Prostate gland (tissue), 2 donors: ENCODE measurements at regions not wholly inside any gene's neighbourhood (a gene's known extent, or its start where the extent isn't known, plus 50 kb on each side); places are given as distances from the start of the nearest gene placed in this dataset.

Source experiments
- DNase-seq: peaks from one replicate; pipeline ENCODE4 v3.0.0-alpha.2; 2019; ENCODE audit warnings: low spot score
- H3K27ac ChIP-seq, 2 donors: fragments of 200-600 bp; sonication (generic); 2 replicates each; pipeline ENCODE4 v1.5.1; 2017 to 2019
- H3K27me3 ChIP-seq: fragments of 200-600 bp; sonication (generic); replicated peaks from 2 replicates; pipeline ENCODE4 v1.5.1; 2019; ENCODE audit not compliant: insufficient read depth
- H3K36me3 ChIP-seq, 2 donors: fragments of 200-600 bp; sonication (generic); 1 replicate in 1 of 2; 2 replicates in 1 of 2; pipeline versions ENCODE4 v1.5.1 to v1.8.1; 2017 to 2019
- H3K4me1 ChIP-seq: fragments of 200-600 bp; sonication (generic); replicated peaks from 2 replicates; pipeline ENCODE4 v1.5.1; 2019
- H3K4me3 ChIP-seq, 2 donors: fragments of 200-600 bp; sonication (generic); 2 replicates each; pipeline ENCODE4 v1.5.1; 2017 to 2019
- H3K9me3 ChIP-seq: fragments of 200-600 bp; sonication (generic); 2 replicates; pipeline ENCODE4 v1.5.1; 2017
- CTCF ChIP-seq, 4 experiments: fragments of 200-600 bp in 2 of 4; fragments of 450-650 bp in 2 of 4; sonication (generic) in 2 of 4; IDR thresholded peaks; 1 replicate in 3 of 4; 2 replicates in 1 of 4; pipeline ENCODE4 v1.5.1; 2016 to 2019; ENCODE audit warnings: antibody characterized with exemption in 4 of 4, mild to moderate bottlenecking in 2 of 4, moderate library complexity in 2 of 4
- POLR2A ChIP-seq: fragments of 450-650 bp; IDR thresholded peaks from one replicate; pipeline ENCODE4 v1.6.1; 2016; ENCODE audit warnings: antibody characterized with exemption, mild to moderate bottlenecking
- POLR2AphosphoS5 ChIP-seq: sonication (generic); formaldehyde crosslinking; IDR thresholded peaks from one replicate; pipeline ENCODE4 v1.6.1; 2017; ENCODE audit warnings: antibody characterized with exemption
- WGBS: methylation state at CpG from one replicate; pipeline ENCODE4 v1.1.5; 2018; 5-methylcytosine and 5-hydroxymethylcytosine counted together
- intact Hi-C: fragments of 100-400 bp; cut with DNase I; formaldehyde crosslinking; loops from one replicate; pipeline ENCODE4 v1.14.2; 2022

- TF ChIP-seq POLR2AphosphoS5: no peak
- TF ChIP-seq POLR2A: no peak
- no peaks in the 10 kb centered on the region for H3K36me3 ChIP-seq
- intact Hi-C loops: no loop called here
- H3K27ac ChIP-seq: no peak overlapping the region
- WGBS: 83% methylated on average over 12 of the region's 12 CpGs
- no peak overlapping the region for H3K4me3 ChIP-seq
- no peaks in the 10 kb centered on the region for H3K9me3 ChIP-seq
- no peaks in the 10 kb centered on the region for H3K4me1 ChIP-seq
- no peaks in the 10 kb centered on the region for H3K27me3 ChIP-seq
- no peak for DNase-seq
Measured at GRCh38 chr6:6858533-6858982, 249.2 kb upstream of the RREB1 start.

DNA sequence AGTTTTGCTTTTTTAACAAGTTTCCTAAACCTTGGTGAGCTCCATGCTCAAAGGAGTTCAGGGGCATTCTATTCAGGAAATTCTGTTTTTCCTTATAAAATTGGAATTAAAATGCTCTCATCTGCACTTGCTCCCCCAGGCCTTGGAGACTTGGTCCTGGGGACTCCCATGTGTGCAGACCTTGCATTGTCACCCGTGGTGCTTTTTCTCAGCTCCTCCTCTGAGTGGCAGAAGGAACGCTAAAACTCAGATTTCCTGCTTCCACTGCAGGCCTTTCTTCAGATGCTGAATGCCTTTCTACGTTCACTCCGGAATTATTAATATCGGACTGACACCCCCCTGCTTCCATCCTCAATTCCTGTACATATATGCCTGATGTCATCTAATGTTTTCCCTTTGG is 248.7 kb upstream of the RREB1 start:
- Histone ChIP-seq H3K9me3 (no peaks in the 10 kb centered on the region), H3K27ac (no peak overlapping the region), H3K27me3 (no peaks in the 10 kb centered on the region), H3K36me3 (no peaks in the 10 kb centered on the region), H3K4me3 (no peak overlapping the region), H3K4me1 (no peaks in the 10 kb centered on the region)
- no peak for DNase-seq
- WGBS: 82% methylated on average over 5 of the region's 5 CpGs
- TF ChIP-seq POLR2A: no peak
- TF ChIP-seq POLR2AphosphoS5: no peak
- TF ChIP-seq CTCF (IDR thresholded peaks at IDR 0.05): no peak
- intact Hi-C loops: no loop called here

GRCh38 chr6:6859722-6860121 is 248.0 kb upstream of the RREB1 start:
- no peak for DNase-seq
- Histone ChIP-seq H3K36me3 (no peaks in the 10 kb centered on the region), H3K27me3 (no peaks in the 10 kb centered on the region), H3K4me3 (no peak overlapping the region), H3K9me3 (no peaks in the 10 kb centered on the region), H3K27ac (no peak overlapping the region), H3K4me1 (no peaks in the 10 kb centered on the region)
- intact Hi-C loops: no loop called here
- 80% methylated on average over 5 of the region's 5 CpGs for WGBS
- TF ChIP-seq POLR2AphosphoS5 (no peak), CTCF (IDR thresholded peaks at IDR 0.05) (no peak), POLR2A (no peak)

GRCh38 chr6:6860863-6861262 is 246.9 kb upstream of the RREB1 start:
- Histone ChIP-seq H3K36me3 (no peaks in the 10 kb centered on the region), H3K27me3 (no peaks in the 10 kb centered on the region), H3K27ac (no peak overlapping the region), H3K4me1 (no peaks in the 10 kb centered on the region), H3K9me3 (no peaks in the 10 kb centered on the region), H3K4me3 (no peak overlapping the region)
- TF ChIP-seq POLR2A (no peak), POLR2AphosphoS5 (no peak)
- intact Hi-C loops: no loop called here
- no peak for DNase-seq
- 87% methylated on average over 9 of the region's 9 CpGs for WGBS

GRCh38 chr6:6861351-6861894 is 246.3 kb upstream of the RREB1 start:
- TF ChIP-seq POLR2AphosphoS5: no peak
- no peak for TF ChIP-seq CTCF (IDR thresholded peaks at IDR 0.05)
- TF ChIP-seq POLR2A: no peak
- DNase-seq: no peak
- Histone ChIP-seq H3K36me3 (no peaks in the 10 kb centered on the region), H3K4me3 (no peak overlapping the region), H3K27me3 (no peaks in the 10 kb centered on the region), H3K9me3 (no peaks in the 10 kb centered on the region), H3K27ac (no peak overlapping the region), H3K4me1 (no peaks in the 10 kb centered on the region)
- intact Hi-C loops: no loop called here
- 83% methylated on average over 6 of the region's 6 CpGs for WGBS

GRCh38 chr6:6861995-6862394 is 245.8 kb upstream of the RREB1 start:
- TF ChIP-seq CTCF (IDR thresholded peaks at IDR 0.05) (no peak), POLR2AphosphoS5 (no peak), POLR2A (no peak)
- intact Hi-C loops: no loop called here
- no peak overlapping the region for H3K27ac ChIP-seq
- H3K9me3 ChIP-seq: no peaks in the 10 kb centered on the region
- H3K36me3 ChIP-seq: no peaks in the 10 kb centered on the region
- 89% methylated on average over 4 of the region's 4 CpGs for whole genome bisulfite sequencing
- no peak overlapping the region for H3K4me3 ChIP-seq
- DNase-seq: no peak
- H3K27me3 ChIP-seq: no peaks in the 10 kb centered on the region
- no peaks in the 10 kb centered on the region for H3K4me1 ChIP-seq
